Islet of Langerhans (tissue), 1 donor: ENCODE measurements at regions not wholly inside any gene's neighbourhood (a gene's known extent, or its start where the extent isn't known, plus 50 kb on each side); places are given as distances from the start of the nearest gene placed in this dataset.
"Not testable (repeated sequence)": the region's sequence is repeated elsewhere in the genome, so short reads cannot be mapped to it uniquely, and the experiment has no call there.

Source experiments
- FAIRE-seq: peaks from one replicate; lab custom pipeline; 2011; peaks lifted over from hg19 to GRCh38; lab: Jason Lieb, UNC

DNA sequence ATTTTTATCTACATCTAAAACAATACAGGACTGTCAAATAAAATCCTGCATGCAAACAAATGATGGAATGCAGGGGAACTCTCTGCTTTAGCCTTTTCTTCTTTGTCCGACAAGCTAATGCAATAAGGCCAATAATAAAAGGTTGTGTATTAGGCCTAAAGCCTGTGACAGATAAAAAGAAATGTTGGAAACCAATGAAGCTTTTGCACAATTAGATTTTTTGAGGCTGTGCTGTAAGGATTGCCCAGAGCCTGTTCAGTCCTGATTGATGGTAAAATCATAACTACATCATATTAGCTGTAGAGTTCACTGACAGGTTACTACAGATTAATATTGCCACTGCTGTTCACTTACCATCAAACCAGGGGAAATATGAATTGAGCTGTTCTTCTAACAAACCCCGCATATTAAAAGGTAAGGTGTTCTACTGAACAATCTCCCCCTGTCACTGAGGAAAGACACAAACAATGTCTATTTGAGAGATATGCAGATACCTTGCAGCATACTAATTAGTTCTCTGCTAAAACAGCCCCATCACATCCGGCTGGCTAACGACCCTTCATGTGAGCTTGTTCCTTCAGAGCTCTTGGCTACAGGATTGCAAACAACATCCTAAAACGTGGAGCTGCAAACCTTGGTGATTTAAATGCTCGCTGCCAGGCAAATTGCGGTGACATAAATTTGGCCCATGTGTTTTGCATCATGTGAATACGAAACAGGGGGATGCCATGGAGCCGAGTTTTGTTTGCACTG, 305.4 kb downstream of the MTX2 start:
- no peak for FAIRE-seq

- FAIRE-seq = no peak
Measured at GRCh38 chr2:176575237-176575744, 306.0 kb downstream of the MTX2 start.

- FAIRE-seq = no peak
Measured at GRCh38 chr2:176577054-176577453, 307.8 kb downstream of the MTX2 start.

GRCh38 chr2:176578292-176578691, 309.1 kb downstream of the MTX2 start:
- FAIRE-seq = not testable (repeated sequence)

GRCh38 chr2:176579608-176580007, 310.4 kb downstream of the MTX2 start:
- no peak for FAIRE-seq

DNA sequence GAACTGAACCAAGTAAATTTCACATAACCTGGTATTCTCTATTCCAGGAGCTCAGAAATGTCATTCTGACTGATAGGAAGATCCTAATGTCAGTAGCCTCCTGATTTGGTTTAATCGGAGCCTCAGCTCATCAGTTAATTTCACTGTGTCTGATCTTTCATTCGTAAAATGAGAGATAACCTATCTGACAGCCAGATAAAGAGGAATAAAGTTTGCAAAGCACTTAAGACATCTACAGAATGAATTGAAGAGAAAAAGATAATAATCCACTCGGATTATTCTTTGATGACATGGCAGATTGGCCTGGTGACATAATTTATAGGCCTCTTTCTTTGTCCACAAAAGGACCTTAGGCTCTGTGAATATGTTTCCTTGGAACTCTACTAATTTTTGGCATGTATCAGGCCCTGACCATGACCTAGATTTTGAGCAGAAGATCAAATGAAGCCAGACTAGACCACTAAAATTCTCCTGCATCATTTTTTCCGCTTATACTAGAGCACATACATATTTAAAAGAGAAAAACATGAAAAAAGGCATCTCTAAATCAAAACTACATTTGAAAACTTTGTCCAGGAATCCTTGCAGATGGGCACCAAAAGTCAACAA, 312.4 kb downstream of the MTX2 start:
- FAIRE-seq = no peak

- no peak for FAIRE-seq
Measured at GRCh38 chr2:176582176-176582575, 312.9 kb downstream of the MTX2 start.

- FAIRE-seq = no peak
Measured at GRCh38 chr2:176582990-176583481, 313.8 kb downstream of the MTX2 start.

- FAIRE-seq = no peak
Measured at GRCh38 chr2:176583607-176584006, 314.4 kb downstream of the MTX2 start.

GRCh38 chr2:176584333-176584732, 315.1 kb downstream of the MTX2 start:
- no peak for FAIRE-seq

DNA sequence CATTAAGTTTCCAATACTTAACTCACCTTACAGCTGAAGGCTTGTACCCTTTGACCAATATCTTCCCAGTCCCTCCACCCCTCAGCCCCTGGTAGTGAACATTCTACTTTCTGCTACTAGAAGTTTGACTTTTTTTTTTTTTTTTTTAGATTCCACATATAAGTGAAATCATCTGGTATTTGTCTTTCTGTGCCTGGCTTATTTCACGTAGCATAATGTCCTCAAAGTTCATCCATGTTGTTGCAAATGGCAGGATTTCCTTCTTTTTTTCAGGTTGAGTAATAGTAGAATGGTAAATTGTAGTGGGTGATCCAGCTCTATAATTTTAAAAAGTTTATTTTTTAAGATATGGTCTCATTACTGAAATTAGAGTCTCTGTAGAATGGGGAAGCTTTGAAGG, 316.0 kb downstream of the MTX2 start:
- FAIRE-seq = no peak

GRCh38 chr2:176585791-176586190, 316.5 kb downstream of the MTX2 start:
- no peak for FAIRE-seq

GRCh38 chr2:176589287-176589686, 320.0 kb downstream of the MTX2 start:
- FAIRE-seq = no peak

DNA sequence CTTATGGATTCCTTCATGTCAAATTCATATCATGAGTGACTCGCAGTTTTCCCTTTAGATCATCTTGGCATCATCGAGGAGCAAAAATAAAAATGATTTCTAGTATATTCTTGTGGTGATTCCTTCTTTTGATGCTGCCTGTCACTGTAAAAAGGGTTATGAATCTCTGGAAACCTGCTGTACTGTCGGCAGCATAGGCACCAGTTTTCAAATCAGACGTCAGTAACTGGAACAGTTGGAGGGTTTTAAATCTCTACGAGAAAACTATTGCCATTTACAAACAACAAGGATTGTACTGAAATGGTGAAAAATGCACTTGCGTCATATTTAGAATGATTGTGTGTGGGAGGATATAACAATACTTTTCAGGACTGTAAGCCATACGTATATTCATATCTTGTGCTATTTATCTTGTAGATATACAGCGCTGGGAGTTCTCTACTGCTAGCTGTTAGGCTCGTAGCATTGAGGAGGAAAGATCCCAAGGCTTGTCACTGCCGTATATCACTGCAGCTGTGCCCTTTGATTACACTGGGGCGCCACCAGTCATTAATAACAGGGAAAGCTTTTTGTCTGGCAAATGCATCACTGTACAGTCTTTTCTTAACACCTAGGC, 320.7 kb downstream of the MTX2 start:
- FAIRE-seq = no peak

GRCh38 chr2:176592216-176592615, 323.0 kb downstream of the MTX2 start:
- no peak for FAIRE-seq

DNA sequence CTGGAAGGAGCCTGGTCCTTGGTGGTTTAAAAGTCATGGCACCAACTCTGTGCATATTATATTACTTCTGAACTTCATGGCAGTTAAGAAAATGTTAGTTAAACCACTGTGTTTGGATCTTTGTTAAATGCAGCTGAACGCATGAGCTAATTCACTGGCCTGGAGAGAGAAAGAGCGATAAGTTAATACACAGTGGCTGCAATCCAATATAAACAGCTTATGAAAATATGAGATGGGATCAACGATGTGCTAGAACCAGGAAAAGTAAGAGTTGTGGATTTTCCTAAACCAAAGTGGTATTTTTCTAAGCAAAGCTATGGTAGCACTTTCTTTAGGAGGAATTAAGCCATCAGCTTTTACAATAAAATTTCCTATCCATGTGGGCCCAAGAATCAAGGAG, 326.7 kb downstream of the MTX2 start:
- no peak for FAIRE-seq

DNA sequence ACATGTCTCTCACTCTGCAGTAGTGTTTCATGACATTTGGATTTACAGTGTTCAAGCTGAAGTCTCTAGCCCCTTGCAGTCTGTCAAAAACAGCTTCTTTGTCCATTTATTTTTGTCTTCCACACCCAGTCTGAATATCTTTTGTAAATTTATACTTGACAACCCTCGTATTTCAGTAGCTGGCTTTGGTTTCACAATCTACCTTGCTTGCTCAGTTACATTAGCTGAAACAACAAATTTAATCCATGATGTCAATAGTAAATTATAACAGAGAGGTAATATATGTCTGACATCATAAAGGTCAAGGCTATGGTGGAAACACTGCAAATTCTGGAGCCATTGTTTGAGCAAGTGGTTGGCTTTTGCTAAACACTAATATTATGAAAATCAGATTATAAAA, 328.7 kb downstream of the MTX2 start:
- no peak for FAIRE-seq

DNA sequence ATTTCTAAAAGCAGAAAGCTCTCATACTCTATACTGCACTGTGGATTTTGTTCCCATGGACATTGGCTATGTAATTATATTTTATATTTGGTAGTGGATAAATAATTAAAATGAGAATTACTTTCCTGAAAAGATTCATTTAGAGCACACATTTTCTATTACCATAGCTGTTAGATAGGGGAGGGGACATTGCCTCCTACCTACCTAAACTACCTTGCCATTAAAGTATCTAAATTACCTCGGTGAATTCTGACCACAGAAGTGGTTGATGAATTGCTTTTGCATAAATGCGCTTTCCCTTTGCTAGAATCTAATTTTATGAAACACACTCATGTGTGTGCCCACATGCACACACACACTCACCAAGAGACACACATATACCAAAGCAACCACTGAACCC, 329.1 kb downstream of the MTX2 start:
- FAIRE-seq = no peak

- no peak for FAIRE-seq
Measured at GRCh38 chr2:176599796-176600485, 330.7 kb downstream of the MTX2 start.

DNA sequence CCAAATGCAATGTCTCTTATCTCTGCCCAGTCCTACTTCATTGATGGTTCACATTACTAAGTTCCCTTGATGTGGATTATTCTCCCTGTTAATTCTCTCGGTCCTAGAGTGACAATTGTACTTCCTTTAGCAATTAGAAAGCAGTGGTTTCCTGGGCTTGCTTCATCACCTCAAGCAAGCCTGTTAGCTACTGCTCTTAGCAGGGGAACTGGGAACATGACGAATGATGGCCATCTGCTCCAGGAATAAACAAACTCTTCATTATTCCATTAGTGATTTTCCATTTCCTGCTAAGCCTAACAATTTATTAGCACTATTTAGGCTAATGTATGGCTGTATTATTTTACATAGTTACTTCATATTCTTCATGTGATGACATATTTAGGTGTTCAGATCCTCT, 331.8 kb downstream of the MTX2 start:
- FAIRE-seq = no peak

GRCh38 chr2:176612036-176612435, 342.8 kb downstream of the MTX2 start:
- no peak for FAIRE-seq

- no peak for FAIRE-seq
Measured at GRCh38 chr2:176612736-176613135, 343.5 kb downstream of the MTX2 start.
